ENCODE measurements at regions not wholly inside any gene's neighbourhood (a gene's known extent, or its start where the extent isn't known, plus 50 kb on each side); places are given as distances from the start of the nearest gene placed in this dataset.

- TF ChIP-seq CTCF (conservative IDR thresholded peaks at IDR 0.05; ENCODE audit: low read depth, low read length) (no peak), EZH2 (IDR thresholded peaks at IDR 0.05; ENCODE audit: low read length, unreplicated experiment) (no peak)
Measured at GRCh38 chr2:184444623-184445223, 153.6 kb upstream of the ZNF804A start.
